GM18868 (cell line): ENCODE measurements at regions not wholly inside any gene's neighbourhood (a gene's known extent, or its start where the extent isn't known, plus 50 kb on each side); places are given as distances from the start of the nearest gene placed in this dataset.
"Not testable (repeated sequence)": the region's sequence is repeated elsewhere in the genome, so short reads cannot be mapped to it uniquely, and the experiment has no call there.

Experiments
- ATAC-seq: cut with Tn5 transposase; IDR thresholded peaks from one replicate; pipeline ENCODE4 v1.9.1; 2021; ENCODE audit warnings: mild to moderate bottlenecking, moderate library complexity; ENCODE audit not compliant: unreplicated experiment

- ATAC-seq, result no peak
Measured at GRCh38 chr4:151866592-151866918, 105.7 kb upstream of the GATB start.

- no peak for ATAC-seq
Measured at GRCh38 chr4:151865744-151866591, 105.2 kb upstream of the GATB start.

- no peak for ATAC-seq
Measured at GRCh38 chr4:151865312-151865711, 104.5 kb upstream of the GATB start.

- ATAC-seq, result no peak
Measured at GRCh38 chr4:151864068-151864467, 103.3 kb upstream of the GATB start.

- ATAC-seq, result no peak
Measured at GRCh38 chr4:151862766-151863165, 102.0 kb upstream of the GATB start.

- no peak for ATAC-seq
Measured at GRCh38 chr4:151860561-151861093, 99.8 kb upstream of the GATB start.

- ATAC-seq, result no peak
Measured at GRCh38 chr4:151859641-151860040, 98.8 kb upstream of the GATB start.

- ATAC-seq, result no peak
Measured at GRCh38 chr4:151858356-151858755, 97.5 kb upstream of the GATB start.

- no peak for ATAC-seq
Measured at GRCh38 chr4:151857368-151857767, 96.6 kb upstream of the GATB start.

- ATAC-seq, result no peak
Measured at GRCh38 chr4:151855747-151856146, 94.9 kb upstream of the GATB start.

- ATAC-seq, result no peak
Measured at GRCh38 chr4:151854731-151855130, 93.9 kb upstream of the GATB start.

- no peak for ATAC-seq
Measured at GRCh38 chr4:151853034-151853433, 92.2 kb upstream of the GATB start.

- no peak for ATAC-seq
Measured at GRCh38 chr4:151852202-151852601, 91.4 kb upstream of the GATB start.

- ATAC-seq, result no peak
Measured at GRCh38 chr4:151851354-151851753, 90.5 kb upstream of the GATB start.

- no peak for ATAC-seq
Measured at GRCh38 chr4:151850791-151851213, 90.0 kb upstream of the GATB start.

GRCh38 chr4:151845551-151845950 lies 84.7 kb upstream of the GATB start:
- ATAC-seq, result not testable (repeated sequence)

GRCh38 chr4:151842430-151843079 lies 81.7 kb upstream of the GATB start:
- ATAC-seq, result no peak

- ATAC-seq, result no peak
Measured at GRCh38 chr4:151841107-151841506, 80.3 kb upstream of the GATB start.

- no peak for ATAC-seq
Measured at GRCh38 chr4:151835467-151835866, 74.7 kb upstream of the GATB start.

GRCh38 chr4:151833174-151833573 lies 72.4 kb upstream of the GATB start:
- peak; percentile 89 for ATAC-seq

- ATAC-seq, result no peak
Measured at GRCh38 chr4:151831526-151831925, 70.7 kb upstream of the GATB start.

- ATAC-seq, result no peak
Measured at GRCh38 chr4:151830168-151830567, 69.4 kb upstream of the GATB start.
